ENCODE measurements at regions not wholly inside any gene's neighbourhood (a gene's known extent, or its start where the extent isn't known, plus 50 kb on each side); places are given as distances from the start of the nearest gene placed in this dataset.
"Not testable (repeated sequence)": the region's sequence is repeated elsewhere in the genome, so short reads cannot be mapped to it uniquely, and the experiment has no call there.

- DNase-seq (ENCODE audit: low spot score) = no peak
Observed at GRCh38 chr2:199131876-199132275, 325.9 kb downstream of the SATB2 start.

GRCh38 chr2:199131136-199131655 lies 326.5 kb downstream of the SATB2 start:
- DNase-seq (ENCODE audit: low spot score) = no peak

GRCh38 chr2:199130501-199130900 lies 327.2 kb downstream of the SATB2 start:
- no peak for DNase-seq (ENCODE audit: low spot score)

GRCh38 chr2:199128476-199129229 lies 329.1 kb downstream of the SATB2 start:
- no peak for DNase-seq (ENCODE audit: low spot score)

- no peak for DNase-seq (ENCODE audit: low spot score)
Observed at GRCh38 chr2:199119796-199120195, 337.9 kb downstream of the SATB2 start.

GRCh38 chr2:199118673-199119112 lies 339.0 kb downstream of the SATB2 start:
- DNase-seq (ENCODE audit: low spot score) = no peak

GRCh38 chr2:199115169-199115568 lies 342.6 kb downstream of the SATB2 start:
- no peak for DNase-seq (ENCODE audit: low spot score)

- DNase-seq (ENCODE audit: low spot score) = no peak
Observed at GRCh38 chr2:199113111-199113510, 344.6 kb downstream of the SATB2 start.

GRCh38 chr2:199111458-199111857 lies 346.3 kb downstream of the SATB2 start:
- no peak for DNase-seq (ENCODE audit: low spot score)

- no peak for DNase-seq (ENCODE audit: low spot score)
Observed at GRCh38 chr2:199108056-199108455, 349.7 kb downstream of the SATB2 start.

GRCh38 chr2:199105826-199106225 lies 351.9 kb downstream of the SATB2 start:
- no peak for DNase-seq (ENCODE audit: low spot score)

GRCh38 chr2:199101487-199101886 lies 356.3 kb downstream of the SATB2 start:
- DNase-seq (ENCODE audit: low spot score) = no peak

GRCh38 chr2:199100326-199101110 lies 357.2 kb downstream of the SATB2 start:
- no peak for DNase-seq (ENCODE audit: low spot score)

GRCh38 chr2:199092419-199092818 lies 365.3 kb downstream of the SATB2 start:
- DNase-seq (ENCODE audit: low spot score) = no peak

- no peak for DNase-seq (ENCODE audit: low spot score)
Observed at GRCh38 chr2:199085261-199085660, 372.5 kb downstream of the SATB2 start.

- DNase-seq (ENCODE audit: low spot score) = no peak
Observed at GRCh38 chr2:199070322-199070949, 387.3 kb downstream of the SATB2 start.

GRCh38 chr2:199064201-199064600 lies 393.5 kb downstream of the SATB2 start:
- no peak for DNase-seq (ENCODE audit: low spot score)

GRCh38 chr2:199057936-199058335 lies 399.8 kb downstream of the SATB2 start:
- DNase-seq (ENCODE audit: low spot score) = no peak

GRCh38 chr2:199055336-199055735 lies 402.4 kb downstream of the SATB2 start:
- DNase-seq (ENCODE audit: low spot score) = no peak

GRCh38 chr2:199042660-199043379 lies 414.9 kb downstream of the SATB2 start:
- DNase-seq (ENCODE audit: low spot score) = no peak

GRCh38 chr2:199040522-199040921 lies 417.2 kb downstream of the SATB2 start:
- no peak for DNase-seq (ENCODE audit: low spot score)

- not testable (repeated sequence) for DNase-seq (ENCODE audit: low spot score)
Observed at GRCh38 chr2:199033761-199034160, 424.0 kb downstream of the SATB2 start.
